ENCODE measurements at regions not wholly inside any gene's neighbourhood (a gene's known extent, or its start where the extent isn't known, plus 50 kb on each side); places are given as distances from the start of the nearest gene placed in this dataset.

- DNase-seq: no peak
Measured at GRCh38 chr3:127457546-127458145, 132.9 kb downstream of the TPRA1 start.

- no peak for DNase-seq
Measured at GRCh38 chr3:127457094-127457475, 133.4 kb downstream of the TPRA1 start.

- peak; percentile 58 for DNase-seq
Measured at GRCh38 chr3:127456471-127457093, 134.0 kb downstream of the TPRA1 start.

- peak; percentile 41 for DNase-seq
Measured at GRCh38 chr3:127455541-127456450, 134.7 kb downstream of the TPRA1 start.

GRCh38 chr3:127454968-127455367 lies 135.6 kb downstream of the TPRA1 start:
- no peak for DNase-seq

GRCh38 chr3:127454051-127454450 lies 136.5 kb downstream of the TPRA1 start:
- DNase-seq: no peak

GRCh38 chr3:127452321-127452821 lies 138.2 kb downstream of the TPRA1 start:
- no peak for DNase-seq

GRCh38 chr3:127451321-127451720 lies 139.2 kb downstream of the TPRA1 start:
- no peak for DNase-seq

GRCh38 chr3:127450331-127450730 lies 140.2 kb downstream of the TPRA1 start:
- DNase-seq: no peak

GRCh38 chr3:127449486-127450212 lies 140.9 kb downstream of the TPRA1 start:
- DNase-seq: no peak

GRCh38 chr3:127448671-127449070 lies 141.9 kb downstream of the TPRA1 start:
- no peak for DNase-seq

- no peak for DNase-seq
Measured at GRCh38 chr3:127448161-127448561, 142.4 kb downstream of the TPRA1 start.

GRCh38 chr3:127446756-127447155 lies 143.8 kb downstream of the TPRA1 start:
- DNase-seq: no peak

GRCh38 chr3:127445581-127446343 lies 144.8 kb downstream of the TPRA1 start:
- no peak for DNase-seq

- no peak for DNase-seq
Measured at GRCh38 chr3:127444761-127445160, 145.8 kb downstream of the TPRA1 start.

GRCh38 chr3:127443581-127444375 lies 146.8 kb downstream of the TPRA1 start:
- DNase-seq: no peak

- no peak for DNase-seq
Measured at GRCh38 chr3:127442506-127442905, 148.0 kb downstream of the TPRA1 start.

GRCh38 chr3:127441764-127442163 lies 148.8 kb downstream of the TPRA1 start:
- no peak for DNase-seq

- no peak for DNase-seq
Measured at GRCh38 chr3:127440384-127440783, 150.1 kb downstream of the TPRA1 start.

- DNase-seq: no peak
Measured at GRCh38 chr3:127439621-127440020, 150.9 kb downstream of the TPRA1 start.

GRCh38 chr3:127438951-127439350 lies 151.1 kb upstream of the PRR20G start:
- no peak for DNase-seq

All from HCEC 1CT (cell line).